ENCODE measurements at regions not wholly inside any gene's neighbourhood (a gene's known extent, or its start where the extent isn't known, plus 50 kb on each side); places are given as distances from the start of the nearest gene placed in this dataset.

- H3K4me2 ChIP-seq (ENCODE audit: low read depth, low read length): no peak overlapping the region
- H3K4me3 ChIP-seq (ENCODE audit: insufficient read depth, low read depth, low read length): no peak overlapping the region
- no peak overlapping the region for H2BK5ac ChIP-seq (ENCODE audit: low read depth, low read length, poor library complexity, severe bottlenecking)
- POLR2A ChIA-PET (ENCODE audit: unreplicated experiment): no interaction called here
- H4K8ac ChIP-seq (ENCODE audit: low read depth in 2 of 2, low read length in 2 of 2): no peak overlapping the region
- H3K4ac ChIP-seq (ENCODE audit: low read depth, low read length): no peak overlapping the region
- 47% methylated on average over 2 of the region's 6 CpGs; no CpG with 5 or more reads in 1 of the 2 experiments for WGBS, 2 experiments (ENCODE audit: extremely low coverage in 2 of 2, insufficient read length in 1 of 2)
- no peak overlapping the region for H3K56ac ChIP-seq (ENCODE audit: extremely low read depth, insufficient read depth, low read length)
- H3K4me1 ChIP-seq (ENCODE audit: control insufficient read depth, insufficient read depth, low read length): no peaks in the 10 kb centered on the region
- H2BK15ac ChIP-seq (ENCODE audit: low read depth, low read length): no peak overlapping the region
- no TSS peak for BruUV-seq (replicated peaks)
- no peaks in the 10 kb centered on the region for H3K9me1 ChIP-seq (ENCODE audit: insufficient read depth, low read length)
- in situ Hi-C loops (cut with MboI; ENCODE audit: low sequenced_read_pairs): no loop called here
- no peak overlapping the region for H3K14ac ChIP-seq (replicated peaks; ENCODE audit: low read depth, low read length)
- no peak overlapping the region for H2BK20ac ChIP-seq (ENCODE audit: low read depth, low read length)
- no peak overlapping the region for H3K9ac ChIP-seq (ENCODE audit: low read depth, low read length)
- no peak overlapping the region for H4K91ac ChIP-seq (ENCODE audit: insufficient read depth, low read depth, low read length)
- H2BK120ac ChIP-seq (ENCODE audit: low read depth, low read length): no peak overlapping the region
- H3K79me1 ChIP-seq (ENCODE audit: low read depth in 1 of 2, low read length in 2 of 2): no peaks in the 10 kb centered on the region
- TF ChIP-seq MXI1 (IDR thresholded peaks at IDR 0.05; ENCODE audit: borderline replicate concordance, low read depth, low read length) (no peak), BHLHE40 (IDR thresholded peaks at IDR 0.05; ENCODE audit: low read depth, low read length) (no peak), MAFK (IDR thresholded peaks at IDR 0.05; ENCODE audit: low read depth, low read length) (peak; percentile 56; the same call in 1 of the 2 replicates), FOS (IDR thresholded peaks at IDR 0.05; ENCODE audit: low read depth, low read length) (no peak)
- dilution Hi-C loops (cut with HindIII; ENCODE audit: low sequenced_read_pairs, unreplicated experiment): no loop called here
- H3K9me3 ChIP-seq (ENCODE audit: control insufficient read depth, insufficient read depth, low read length): no peaks in the 10 kb centered on the region
- CTCF ChIA-PET: no interaction called here
- H3K18ac ChIP-seq (ENCODE audit: low read depth, low read length): no peak overlapping the region
- no peaks in the 10 kb centered on the region; the same call in 1 of the 2 replicates for H3K27me3 ChIP-seq (ENCODE audit: control insufficient read depth, insufficient read depth, low read length)
- no peak overlapping the region for H2AFZ ChIP-seq (replicated peaks; ENCODE audit: low read length, poor library complexity)
- H2AK5ac ChIP-seq (ENCODE audit: low read depth, low read length): no peak overlapping the region
- no peak overlapping the region for H4K5ac ChIP-seq (ENCODE audit: low read depth, low read length)
- H3K36me3 ChIP-seq (ENCODE audit: control insufficient read depth, insufficient read depth, low read length): no peaks in the 10 kb centered on the region
- ATAC-seq (ENCODE audit: low read depth) (no peak), DNase-seq (no peak)
- intact Hi-C loops (cut with micrococcal nuclease): no loop called here
- no peak overlapping the region for H3K23ac ChIP-seq (ENCODE audit: low read depth, low read length)
- H4K20me1 ChIP-seq (ENCODE audit: insufficient read depth, low read length): no peaks in the 10 kb centered on the region
- no peak overlapping the region for H2AK9ac ChIP-seq (replicated peaks; ENCODE audit: low read depth, low read length, poor library complexity)
- H3K27ac ChIP-seq (ENCODE audit: insufficient read depth, low read length): no peak overlapping the region
Observed at GRCh38 chrX:77299549-77299948, 147.6 kb upstream of the FGF16 start.

Measured in IMR-90 (cell line).